ENCODE measurements at regions not wholly inside any gene's neighbourhood (a gene's known extent, or its start where the extent isn't known, plus 50 kb on each side); places are given as distances from the start of the nearest gene placed in this dataset.

DNA sequence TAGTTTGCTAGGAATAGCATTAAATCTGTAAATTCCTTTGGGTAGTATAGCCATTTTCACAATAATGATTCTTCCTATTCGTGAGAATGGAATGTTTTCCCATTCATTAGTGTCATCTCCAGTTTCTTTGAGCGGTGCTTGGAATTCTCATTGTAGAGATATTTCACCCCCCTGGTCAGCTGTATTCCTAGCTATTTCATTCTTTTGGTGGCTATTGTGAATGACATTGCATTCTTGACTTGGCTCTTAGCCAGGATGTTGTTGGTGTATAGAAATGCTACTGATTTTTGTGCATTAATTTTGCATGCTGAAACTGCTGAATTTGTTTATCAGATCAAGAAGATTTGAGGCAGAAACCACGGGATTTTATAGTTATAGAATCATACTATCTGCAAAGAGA is 690.5 kb upstream of the ALCAM start:
- TF ChIP-seq POLR2A (IDR thresholded peaks at IDR 0.05; ENCODE audit: low read length) = no peak
- no peak for TF ChIP-seq GATA1 (IDR thresholded peaks at IDR 0.05; ENCODE audit: low read depth, low read length)
